ENCODE measurements at regions not wholly inside any gene's neighbourhood (a gene's known extent, or its start where the extent isn't known, plus 50 kb on each side); places are given as distances from the start of the nearest gene placed in this dataset.
"Not testable (repeated sequence)": the region's sequence is repeated elsewhere in the genome, so short reads cannot be mapped to it uniquely, and the experiment has no call there.

GRCh38 chr2:16350211-16350610, 315.4 kb downstream of the CYRIA start:
- DNase-seq (ENCODE audit: extremely low read depth, insufficient read length): no peak
- Histone ChIP-seq H3K36me3 (ENCODE audit: control insufficient read depth, insufficient read depth, low read length) (no peaks in the 10 kb centered on the region), H3K27me3 (replicated peaks; ENCODE audit: control insufficient read depth, insufficient read depth, low read length) (no peaks in the 10 kb centered on the region)

GRCh38 chr2:16349811-16350210, 315.8 kb downstream of the CYRIA start:
- Histone ChIP-seq H3K27me3 (replicated peaks; ENCODE audit: control insufficient read depth, insufficient read depth, low read length) (no peaks in the 10 kb centered on the region), H3K36me3 (ENCODE audit: control insufficient read depth, insufficient read depth, low read length) (no peaks in the 10 kb centered on the region), H3K4me3 (replicated peaks; ENCODE audit: low read depth, low read length) (no peak overlapping the region)
- DNase-seq (ENCODE audit: extremely low read depth, insufficient read length): no peak
- TF ChIP-seq CTCF (IDR thresholded peaks at IDR 0.05; ENCODE audit: insufficient read depth, low read length, poor library complexity, severe bottlenecking): no peak

More at GRCh38 chr2:16350211-16350610, 315.4 kb downstream of the CYRIA start:
- TF ChIP-seq CTCF (IDR thresholded peaks at IDR 0.05; ENCODE audit: insufficient read depth, low read length, poor library complexity, severe bottlenecking): no peak
- H3K4me3 ChIP-seq (replicated peaks; ENCODE audit: low read depth, low read length): no peak overlapping the region

GRCh38 chr2:16348821-16349515, 316.7 kb downstream of the CYRIA start:
- Histone ChIP-seq H3K4me3 (replicated peaks; ENCODE audit: low read depth, low read length) (no peak overlapping the region), H3K27me3 (replicated peaks; ENCODE audit: control insufficient read depth, insufficient read depth, low read length) (no peaks in the 10 kb centered on the region), H3K36me3 (ENCODE audit: control insufficient read depth, insufficient read depth, low read length) (no peaks in the 10 kb centered on the region)
- DNase-seq (ENCODE audit: extremely low read depth, insufficient read length): no peak
- no peak for TF ChIP-seq CTCF (IDR thresholded peaks at IDR 0.05; ENCODE audit: insufficient read depth, low read length, poor library complexity, severe bottlenecking)

GRCh38 chr2:16346671-16347070, 319.0 kb downstream of the CYRIA start:
- no peaks in the 10 kb centered on the region for H3K36me3 ChIP-seq (ENCODE audit: control insufficient read depth, insufficient read depth, low read length)
- no peaks in the 10 kb centered on the region for H3K27me3 ChIP-seq (replicated peaks; ENCODE audit: control insufficient read depth, insufficient read depth, low read length)
- DNase-seq (ENCODE audit: extremely low read depth, insufficient read length): no peak
- no peak overlapping the region for H3K4me3 ChIP-seq (replicated peaks; ENCODE audit: low read depth, low read length)
- no peak for TF ChIP-seq CTCF (IDR thresholded peaks at IDR 0.05; ENCODE audit: insufficient read depth, low read length, poor library complexity, severe bottlenecking)

GRCh38 chr2:16345231-16345630, 320.4 kb downstream of the CYRIA start:
- H3K4me3 ChIP-seq (replicated peaks; ENCODE audit: low read depth, low read length); H3K36me3 ChIP-seq (ENCODE audit: control insufficient read depth, insufficient read depth, low read length); H3K27me3 ChIP-seq (replicated peaks; ENCODE audit: control insufficient read depth, insufficient read depth, low read length); DNase-seq (ENCODE audit: extremely low read depth, insufficient read length): not testable (repeated sequence)

- DNase-seq (ENCODE audit: extremely low read depth, insufficient read length): no peak
- Histone ChIP-seq H3K36me3 (ENCODE audit: control insufficient read depth, insufficient read depth, low read length) (no peaks in the 10 kb centered on the region), H3K4me3 (replicated peaks; ENCODE audit: low read depth, low read length) (no peak overlapping the region), H3K27me3 (replicated peaks; ENCODE audit: control insufficient read depth, insufficient read depth, low read length) (no peaks in the 10 kb centered on the region)
- no peak for TF ChIP-seq CTCF (IDR thresholded peaks at IDR 0.05; ENCODE audit: insufficient read depth, low read length, poor library complexity, severe bottlenecking)
Observed at GRCh38 chr2:16339206-16339605, 326.4 kb downstream of the CYRIA start.
